Aorta (tissue), 5 donors: ENCODE measurements at regions not wholly inside any gene's neighbourhood (a gene's known extent, or its start where the extent isn't known, plus 50 kb on each side); places are given as distances from the start of the nearest gene placed in this dataset.

Experiments
- ATAC-seq: fragments of 200-7000 bp; cut with Tn5 transposase; one replicate; pipeline ENCODE4 v1.9.1; 2022; ENCODE audit warnings: moderate library complexity; ENCODE audit not compliant: low FRiP score
- DNase-seq, 2 donors: peaks; one replicate each; pipeline ENCODE4 v3.0.0-alpha.2; 2020
- H3K27ac ChIP-seq, 2 donors: one replicate each; pipeline ENCODE4 v1.5.1; 2013; ENCODE audit warnings: low read length in 2 of 2, mild to moderate bottlenecking in 2 of 2, moderate library complexity in 2 of 2, control low read depth in 1 of 2, inconsistent platforms in 1 of 2, low read depth in 1 of 2
- H3K27me3 ChIP-seq, 2 donors: one replicate each; pipeline ENCODE4 v1.6.1; 2013; ENCODE audit warnings: control low read depth in 1 of 2, low read length in 1 of 2, mild to moderate bottlenecking in 1 of 2, moderate library complexity in 1 of 2; ENCODE audit not compliant: insufficient read depth in 2 of 2, control insufficient read depth in 1 of 2
- H3K36me3 ChIP-seq, 2 donors: one replicate each; pipeline ENCODE4 v1.6.1; 2013; ENCODE audit warnings: control low read depth in 1 of 2, low read length in 1 of 2, mild to moderate bottlenecking in 1 of 2; ENCODE audit not compliant: insufficient read depth in 2 of 2, control insufficient read depth in 1 of 2
- H3K4me1 ChIP-seq, 2 donors: one replicate each; pipeline ENCODE4 v1.6.1; 2013; ENCODE audit warnings: low read length in 2 of 2, control low read depth in 1 of 2, mild to moderate bottlenecking in 1 of 2, moderate library complexity in 1 of 2; ENCODE audit not compliant: insufficient read depth in 2 of 2, control insufficient read depth in 1 of 2
- H3K4me3 ChIP-seq, 2 donors: one replicate each; pipeline ENCODE4 v1.5.1; 2013; ENCODE audit warnings: low read length in 2 of 2, control low read depth in 1 of 2, mild to moderate bottlenecking in 1 of 2
- H3K9me3 ChIP-seq: one replicate; pipeline ENCODE4 v1.6.1; 2013; ENCODE audit warnings: mild to moderate bottlenecking, low read length; ENCODE audit not compliant: control insufficient read depth
- WGBS, 2 donors: extraction: QIAGEN DNeasy Blood & Tissue Kit; methylation state at CpG; one replicate each; pipeline ENCODE4 v1.1.7; 2013; 5-methylcytosine and 5-hydroxymethylcytosine counted together
- intact Hi-C, 2 donors: fragments of 100-400 bp; cut with DNase I; formaldehyde crosslinking; loops; one replicate each; pipeline versions ENCODE4 v1.14.2 to v1.15.0; 2022
- donor health status: healthy with polysubstance abuse.
- donor health status: Bipolar disorder and iron deficiency.
- donor health status: DM: no; HTN: no; CAD: no.
- donor health status: DM: no; HTN: no; CAD: no.
- donor health status: DM: yes; HTN: yes; CAD: no.

DNA sequence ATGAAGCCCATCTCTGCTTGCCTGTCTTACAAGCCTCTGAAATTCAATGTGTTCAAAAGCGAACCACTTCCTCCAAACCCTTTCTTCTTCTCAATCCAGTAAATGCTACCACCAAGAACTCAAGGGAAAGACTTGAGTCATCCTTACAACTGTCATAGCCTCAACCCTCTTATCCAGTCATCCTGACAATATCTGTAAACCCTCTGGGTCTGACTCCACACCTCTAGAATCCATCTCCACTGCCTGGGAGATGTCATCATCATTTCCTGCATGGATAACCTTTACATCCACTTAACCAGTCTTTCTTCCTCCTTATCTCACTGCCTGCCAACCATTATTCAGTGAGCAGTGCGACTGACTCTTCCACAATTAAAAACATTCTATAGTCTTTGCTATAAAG, 441.1 kb downstream of the SETD4 start:
- Histone ChIP-seq H3K9me3 (no peaks in the 10 kb centered on the region), H3K4me1 (no peaks in the 10 kb centered on the region), H3K36me3 (no peaks in the 10 kb centered on the region), H3K27me3 (no peaks in the 10 kb centered on the region), H3K4me3 (no peak overlapping the region), H3K27ac (no peak overlapping the region)
- 89 to 90% methylated on average over 2 of the region's 2 CpGs for WGBS, 2 donors
- no peak for DNase-seq
- no peak for ATAC-seq
- intact Hi-C loops = loop anchor here (5.0 to 10.0 kb wide), 2 partner anchors 727 to 874 kb away; no protein-coding TSS in a partner anchor

DNA sequence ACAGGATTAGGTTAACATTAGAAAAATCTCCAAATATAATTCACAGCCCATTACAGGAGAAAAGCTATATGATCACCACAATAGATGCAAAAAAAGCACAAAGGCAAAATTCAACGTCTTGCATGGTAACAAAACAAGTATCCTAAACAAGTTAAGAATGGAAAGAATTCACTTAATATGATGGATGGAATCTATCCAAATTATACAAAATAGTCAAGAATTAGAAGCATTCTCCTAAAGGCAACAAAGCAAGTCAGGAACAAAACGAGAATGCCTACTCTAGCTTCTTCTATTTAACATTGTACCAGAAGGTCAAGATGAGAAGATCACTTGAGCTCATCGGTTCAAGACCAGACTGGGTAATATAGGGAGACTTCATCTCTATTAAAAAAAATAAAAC, 442.8 kb downstream of the SETD4 start:
- Histone ChIP-seq H3K9me3 (no peaks in the 10 kb centered on the region), H3K4me3 (no peak overlapping the region), H3K36me3 (no peaks in the 10 kb centered on the region), H3K27me3 (no peaks in the 10 kb centered on the region), H3K27ac (no peak overlapping the region), H3K4me1 (no peaks in the 10 kb centered on the region)
- 60 to 64% methylated on average over 3 of the region's 3 CpGs for WGBS, 2 donors
- intact Hi-C loops = loop anchor here (5.0 to 10.0 kb wide), 2 partner anchors 725 to 873 kb away; no protein-coding TSS in a partner anchor
- no peak for DNase-seq
- no peak for ATAC-seq

DNA sequence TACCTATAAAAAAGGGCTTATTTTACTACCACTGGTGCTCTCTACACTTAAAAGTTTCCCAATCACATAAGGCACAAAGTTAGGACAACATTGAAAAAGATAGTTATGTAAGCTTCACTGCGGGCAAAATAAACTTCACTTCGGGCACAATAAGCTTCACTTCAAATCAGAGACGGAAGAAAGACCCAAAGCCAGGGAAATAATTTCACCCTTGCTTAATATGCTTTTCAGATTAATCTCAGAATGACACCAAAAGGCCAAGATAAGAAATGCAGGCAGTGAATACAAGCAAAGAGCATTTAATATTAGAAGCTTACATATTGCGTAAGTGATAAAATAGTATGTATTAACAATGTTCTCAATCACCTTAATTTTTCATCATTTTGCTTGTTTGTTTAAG, 444.2 kb downstream of the SETD4 start:
- no peak for ATAC-seq
- Histone ChIP-seq H3K4me3 (no peak overlapping the region), H3K9me3 (no peaks in the 10 kb centered on the region), H3K27me3 (no peaks in the 10 kb centered on the region), H3K27ac (no peak overlapping the region), H3K36me3 (no peaks in the 10 kb centered on the region), H3K4me1 (no peaks in the 10 kb centered on the region)
- 14 to 18% methylated on average over 4 of the region's 4 CpGs for WGBS, 2 donors
- DNase-seq = no peak
- intact Hi-C loops = loop anchor here (5.0 to 10.0 kb wide), 2 partner anchors 724 to 871 kb away; no protein-coding TSS in a partner anchor

DNA sequence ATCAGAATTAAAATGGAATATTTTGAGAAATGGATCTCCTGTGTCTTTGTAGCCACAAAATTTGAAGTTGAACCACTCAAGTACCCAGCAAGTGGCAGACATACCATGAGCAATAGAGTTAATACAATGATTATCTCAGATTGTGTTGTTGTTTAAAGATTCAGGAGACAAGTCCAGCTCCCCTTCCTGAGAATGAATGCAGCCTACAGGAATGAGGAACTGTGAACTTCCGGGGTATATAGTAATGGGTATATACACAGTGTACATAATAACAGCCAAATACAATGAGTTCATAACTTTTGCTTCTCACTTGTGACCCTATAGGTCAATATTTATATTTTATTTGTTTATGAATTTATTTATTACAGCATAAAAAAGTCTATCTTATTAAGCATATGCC, 445.0 kb downstream of the SETD4 start:
- ATAC-seq (no peak), DNase-seq (no peak)
- H3K4me3 ChIP-seq = no peak overlapping the region
- H3K36me3 ChIP-seq = no peaks in the 10 kb centered on the region
- no peaks in the 10 kb centered on the region for H3K27me3 ChIP-seq
- H3K27ac ChIP-seq = no peak overlapping the region
- 93 to 94% methylated on average over 1 of the region's 1 CpG for WGBS, 2 donors
- intact Hi-C loops = loop anchor here (5.0 to 10.0 kb wide), 2 partner anchors 723 to 871 kb away; no protein-coding TSS in a partner anchor
- no peaks in the 10 kb centered on the region for H3K4me1 ChIP-seq
- no peaks in the 10 kb centered on the region for H3K9me3 ChIP-seq

DNA sequence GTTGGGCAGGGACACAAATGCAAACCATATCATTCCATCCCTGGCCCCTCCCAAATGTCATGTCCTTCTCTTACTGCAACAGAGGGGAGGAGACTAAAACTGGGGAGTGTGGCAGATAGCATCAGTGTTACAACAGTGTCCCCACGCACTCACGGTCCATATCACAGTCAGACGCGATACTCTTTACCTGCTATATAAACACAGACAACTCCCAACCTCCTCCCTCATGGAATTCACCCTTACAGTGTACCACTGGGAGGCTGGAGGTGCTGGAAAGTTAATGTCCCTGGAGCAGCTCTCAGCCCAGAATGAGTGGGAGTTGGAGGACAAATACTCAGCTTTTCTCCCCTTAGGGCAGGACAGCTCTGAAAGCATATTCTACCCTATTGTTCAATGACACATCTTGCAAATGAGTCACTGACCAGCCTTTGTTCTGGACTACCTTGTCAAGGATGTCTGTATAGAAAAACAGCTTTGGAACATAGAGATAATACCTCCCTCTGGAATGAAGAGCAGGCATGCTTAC, 445.9 kb downstream of the SETD4 start:
- DNase-seq (no peak), ATAC-seq (no peak)
- intact Hi-C loops = loop anchor here in 1 of 2 donors (10.0 kb wide), 1 partner anchor 870 kb away; no protein-coding TSS in a partner anchor
- no peak overlapping the region for H3K4me3 ChIP-seq
- no peaks in the 10 kb centered on the region for H3K36me3 ChIP-seq
- H3K4me1 ChIP-seq = no peaks in the 10 kb centered on the region
- WGBS, 2 donors = 96% methylated on average over 4 of the region's 4 CpGs
- H3K9me3 ChIP-seq = no peaks in the 10 kb centered on the region
- H3K27ac ChIP-seq = no peak overlapping the region
- no peaks in the 10 kb centered on the region for H3K27me3 ChIP-seq

DNA sequence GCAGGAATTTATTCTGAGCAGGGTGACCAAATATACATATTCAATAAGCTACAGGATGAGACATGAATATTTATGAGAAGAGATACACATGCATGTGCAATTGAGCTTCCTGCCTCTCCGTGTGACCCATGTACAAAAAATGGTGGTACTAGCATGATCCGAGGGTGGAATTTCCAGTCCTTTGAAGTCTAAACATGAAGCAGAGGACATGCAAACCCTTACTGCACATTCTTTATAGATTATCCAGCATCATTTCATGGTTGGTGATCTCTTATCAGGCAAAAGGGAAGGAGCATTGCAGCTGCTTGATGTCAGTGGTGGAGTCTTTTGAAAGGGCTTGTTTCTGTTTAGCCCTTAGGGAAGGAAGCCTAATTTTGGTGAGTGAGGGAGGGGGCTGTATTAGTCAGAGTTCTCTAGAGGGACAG, 448.6 kb downstream of the SETD4 start:
- Histone ChIP-seq H3K4me1 (no peaks in the 10 kb centered on the region), H3K9me3 (peaks cover 1% of the 10 kb centered on the region), H3K27me3 (no peaks in the 10 kb centered on the region), H3K27ac (no peak overlapping the region), H3K36me3 (no peaks in the 10 kb centered on the region), H3K4me3 (no peak overlapping the region)
- no peak for DNase-seq
- intact Hi-C loops = loop anchor here in 1 of 2 donors (10.0 kb wide), 1 partner anchor 867 kb away; no protein-coding TSS in a partner anchor
- WGBS, 2 donors = 71 to 77% methylated on average over 2 of the region's 2 CpGs
- no peak for ATAC-seq

DNA sequence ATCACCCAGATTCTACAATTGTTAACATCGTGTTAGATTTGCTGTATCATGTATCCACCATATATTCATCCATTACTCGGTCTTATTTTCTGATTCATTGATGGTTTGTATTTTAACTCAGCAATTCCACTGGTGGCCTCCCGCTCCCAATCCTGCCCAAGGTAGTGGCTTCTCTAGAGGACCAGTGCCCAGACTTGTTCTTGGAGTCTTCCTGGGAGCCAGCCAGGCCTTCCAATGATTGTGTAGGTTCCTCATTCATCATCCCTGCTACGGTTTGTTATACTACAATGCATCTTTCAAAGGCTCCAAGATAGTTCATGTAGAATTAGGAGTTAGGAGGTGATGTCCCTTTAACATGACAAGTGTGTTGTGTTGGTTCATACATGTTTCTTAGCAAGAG, 451.1 kb downstream of the SETD4 start:
- Histone ChIP-seq H3K36me3 (no peaks in the 10 kb centered on the region), H3K9me3 (peaks cover 1% of the 10 kb centered on the region), H3K27ac (no peak overlapping the region), H3K4me3 (no peak overlapping the region), H3K27me3 (no peaks in the 10 kb centered on the region), H3K4me1 (no peaks in the 10 kb centered on the region)
- WGBS, 2 donors = 64% methylated on average over 4 of the region's 4 CpGs
- ATAC-seq (no peak), DNase-seq (no peak)
- intact Hi-C loops = no loop called here

DNA sequence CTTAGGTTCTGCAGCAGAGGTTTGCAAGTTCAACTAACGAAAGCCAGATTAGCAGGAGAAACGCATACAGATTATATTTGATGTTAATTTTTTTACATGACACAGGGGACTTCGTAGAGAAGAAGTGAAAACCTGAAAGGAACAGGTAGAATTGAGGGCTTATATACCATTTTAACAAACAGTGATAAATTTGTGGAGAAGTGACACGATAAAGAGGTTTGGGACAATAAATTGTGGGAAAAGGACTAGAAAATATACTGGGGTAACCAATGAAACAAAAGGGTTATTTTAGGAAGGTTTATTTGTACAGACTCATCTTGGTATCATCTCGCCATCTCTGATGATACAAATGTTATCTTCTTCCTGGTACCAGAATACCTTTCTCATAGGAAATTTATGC, 452.9 kb downstream of the SETD4 start:
- Histone ChIP-seq H3K27ac (no peak overlapping the region), H3K36me3 (no peaks in the 10 kb centered on the region), H3K27me3 (no peaks in the 10 kb centered on the region), H3K9me3 (peaks cover 1% of the 10 kb centered on the region), H3K4me1 (no peaks in the 10 kb centered on the region), H3K4me3 (no peak overlapping the region)
- DNase-seq (no peak), ATAC-seq (no peak)
- intact Hi-C loops = no loop called here
- WGBS, 2 donors = 73 to 74% methylated on average over 5 of the region's 5 CpGs

DNA sequence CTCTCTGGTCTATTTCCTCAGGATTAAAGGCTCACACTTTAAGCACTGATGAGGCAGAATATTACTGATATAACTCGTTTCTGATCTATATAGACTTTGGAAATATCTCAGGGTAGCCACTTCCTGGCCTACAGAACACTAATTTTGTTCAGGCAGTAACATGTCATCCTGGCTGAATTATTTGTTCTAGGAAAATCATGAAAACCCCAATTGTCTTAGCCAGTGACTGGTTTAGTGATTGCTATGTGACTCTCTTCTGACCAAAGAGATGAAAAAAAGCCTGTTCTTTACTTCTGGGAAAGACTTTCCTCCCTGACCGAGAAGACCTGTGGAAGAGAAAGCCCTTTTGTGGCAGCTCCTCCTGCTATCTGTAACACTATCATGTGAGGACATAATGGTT, 453.7 kb downstream of the SETD4 start:
- H3K4me1 ChIP-seq = no peaks in the 10 kb centered on the region
- H3K36me3 ChIP-seq = no peaks in the 10 kb centered on the region
- no peaks in the 10 kb centered on the region for H3K27me3 ChIP-seq
- WGBS, 2 donors = 79 to 81% methylated on average over 2 of the region's 2 CpGs
- no peak overlapping the region for H3K27ac ChIP-seq
- peaks cover 1% of the 10 kb centered on the region for H3K9me3 ChIP-seq
- no peak overlapping the region for H3K4me3 ChIP-seq
- no peak for DNase-seq
- ATAC-seq = no peak
- intact Hi-C loops = no loop called here
